ENCODE measurements at regions not wholly inside any gene's neighbourhood (a gene's known extent, or its start where the extent isn't known, plus 50 kb on each side); places are given as distances from the start of the nearest gene placed in this dataset.
A peak's percentile ranks its signal among the peaks of the same experiment; 100 is the strongest.

DNA sequence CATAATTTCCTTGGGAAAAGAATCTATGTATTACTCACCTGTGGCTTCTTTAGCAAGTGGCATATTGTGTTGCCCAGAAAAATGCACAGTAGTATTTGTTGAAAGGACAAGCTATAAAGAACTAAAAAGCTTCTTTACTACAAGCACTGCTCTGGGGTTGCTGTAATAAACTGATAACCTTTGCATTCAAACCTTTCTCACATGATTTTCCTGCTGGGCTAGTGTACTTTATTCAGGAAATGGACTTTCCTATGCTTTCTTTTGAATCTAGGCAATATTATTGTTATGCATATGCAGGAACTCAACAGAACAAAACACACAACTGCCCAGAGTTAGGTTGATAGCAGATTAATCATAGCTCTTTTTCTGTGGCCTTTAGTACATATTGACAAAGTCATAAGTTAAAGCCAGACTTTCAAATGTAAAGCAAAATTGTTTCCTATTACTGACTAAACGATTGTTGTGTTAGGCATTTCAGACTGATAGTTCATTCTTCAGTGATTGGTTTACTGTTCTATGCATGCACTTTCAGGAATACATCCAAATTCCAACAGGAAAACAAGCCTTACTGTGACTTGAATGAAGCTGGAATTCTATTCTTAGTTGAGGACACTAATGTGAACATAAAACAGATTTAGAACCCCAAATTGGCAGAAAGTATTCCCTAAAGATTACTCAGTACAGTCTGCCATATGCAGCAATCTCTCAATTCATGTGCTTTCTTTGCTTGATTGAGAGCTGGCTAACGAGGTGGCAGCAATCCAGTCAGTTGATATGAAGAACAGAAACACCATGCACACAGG, 564.3 kb upstream of the NEGR1 start:
- no peaks in the 10 kb centered on the region for H3K36me3 ChIP-seq (ENCODE audit: insufficient read depth)
- no peaks in the 10 kb centered on the region for H3K27me3 Mint-ChIP-seq (ENCODE audit: insufficient read depth, low read depth, poor library complexity)
- no peaks in the 10 kb centered on the region for H3K36me3 Mint-ChIP-seq (ENCODE audit: low read depth)
- 0 out of 2 replicates have a peak, but pooled peaks cover 3% of the 10 kb centered on the region for H3K9me2 ChIP-seq (ENCODE audit: insufficient read depth)
- no peaks in the 10 kb centered on the region for H4K20me1 ChIP-seq (replicated peaks; ENCODE audit: insufficient read depth)
- H3K4me1 ChIP-seq (ENCODE audit: insufficient read depth), result peaks cover 27% of the 10 kb centered on the region
- no peaks in the 10 kb centered on the region for H3K9me3 Mint-ChIP-seq
- H3F3A ChIP-seq (replicated peaks; ENCODE audit: low read depth), result no peaks in the 10 kb centered on the region
- DNase-seq (ENCODE audit: low spot score), result no peak
- no peak for ATAC-seq
- no peaks in the 10 kb centered on the region for H3K27me3 ChIP-seq (ENCODE audit: insufficient read depth)
- no peak overlapping the region for H3K27ac ChIP-seq (ENCODE audit: low read depth)
- H3K4me3 ChIP-seq, result no peak overlapping the region
- TF ChIP-seq, protein P1, sequence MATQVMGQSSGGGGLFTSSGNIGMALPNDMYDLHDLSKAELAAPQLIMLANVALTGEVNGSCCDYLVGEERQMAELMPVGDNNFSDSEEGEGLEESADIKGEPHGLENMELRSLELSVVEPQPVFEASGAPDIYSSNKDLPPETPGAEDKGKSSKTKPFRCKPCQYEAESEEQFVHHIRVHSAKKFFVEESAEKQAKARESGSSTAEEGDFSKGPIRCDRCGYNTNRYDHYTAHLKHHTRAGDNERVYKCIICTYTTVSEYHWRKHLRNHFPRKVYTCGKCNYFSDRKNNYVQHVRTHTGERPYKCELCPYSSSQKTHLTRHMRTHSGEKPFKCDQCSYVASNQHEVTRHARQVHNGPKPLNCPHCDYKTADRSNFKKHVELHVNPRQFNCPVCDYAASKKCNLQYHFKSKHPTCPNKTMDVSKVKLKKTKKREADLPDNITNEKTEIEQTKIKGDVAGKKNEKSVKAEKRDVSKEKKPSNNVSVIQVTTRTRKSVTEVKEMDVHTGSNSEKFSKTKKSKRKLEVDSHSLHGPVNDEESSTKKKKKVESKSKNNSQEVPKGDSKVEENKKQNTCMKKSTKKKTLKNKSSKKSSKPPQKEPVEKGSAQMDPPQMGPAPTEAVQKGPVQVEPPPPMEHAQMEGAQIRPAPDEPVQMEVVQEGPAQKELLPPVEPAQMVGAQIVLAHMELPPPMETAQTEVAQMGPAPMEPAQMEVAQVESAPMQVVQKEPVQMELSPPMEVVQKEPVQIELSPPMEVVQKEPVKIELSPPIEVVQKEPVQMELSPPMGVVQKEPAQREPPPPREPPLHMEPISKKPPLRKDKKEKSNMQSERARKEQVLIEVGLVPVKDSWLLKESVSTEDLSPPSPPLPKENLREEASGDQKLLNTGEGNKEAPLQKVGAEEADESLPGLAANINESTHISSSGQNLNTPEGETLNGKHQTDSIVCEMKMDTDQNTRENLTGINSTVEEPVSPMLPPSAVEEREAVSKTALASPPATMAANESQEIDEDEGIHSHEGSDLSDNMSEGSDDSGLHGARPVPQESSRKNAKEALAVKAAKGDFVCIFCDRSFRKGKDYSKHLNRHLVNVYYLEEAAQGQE (IDR thresholded peaks at IDR 0.05; ENCODE audit: unreplicated experiment), result no peak
- TF ChIP-seq, protein P2, sequence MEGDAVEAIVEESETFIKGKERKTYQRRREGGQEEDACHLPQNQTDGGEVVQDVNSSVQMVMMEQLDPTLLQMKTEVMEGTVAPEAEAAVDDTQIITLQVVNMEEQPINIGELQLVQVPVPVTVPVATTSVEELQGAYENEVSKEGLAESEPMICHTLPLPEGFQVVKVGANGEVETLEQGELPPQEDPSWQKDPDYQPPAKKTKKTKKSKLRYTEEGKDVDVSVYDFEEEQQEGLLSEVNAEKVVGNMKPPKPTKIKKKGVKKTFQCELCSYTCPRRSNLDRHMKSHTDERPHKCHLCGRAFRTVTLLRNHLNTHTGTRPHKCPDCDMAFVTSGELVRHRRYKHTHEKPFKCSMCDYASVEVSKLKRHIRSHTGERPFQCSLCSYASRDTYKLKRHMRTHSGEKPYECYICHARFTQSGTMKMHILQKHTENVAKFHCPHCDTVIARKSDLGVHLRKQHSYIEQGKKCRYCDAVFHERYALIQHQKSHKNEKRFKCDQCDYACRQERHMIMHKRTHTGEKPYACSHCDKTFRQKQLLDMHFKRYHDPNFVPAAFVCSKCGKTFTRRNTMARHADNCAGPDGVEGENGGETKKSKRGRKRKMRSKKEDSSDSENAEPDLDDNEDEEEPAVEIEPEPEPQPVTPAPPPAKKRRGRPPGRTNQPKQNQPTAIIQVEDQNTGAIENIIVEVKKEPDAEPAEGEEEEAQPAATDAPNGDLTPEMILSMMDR (conservative IDR thresholded peaks at IDR 0.05; ENCODE audit: low read depth in 2 of 2), result no peak
- peak; percentile 44; the same call in 1 of the 2 replicates for TF ChIP-seq NANOG (IDR thresholded peaks at IDR 0.05; ENCODE audit: borderline replicate concordance)
- TF ChIP-seq ZNF331 (CRISPR knock-in tag; IDR thresholded peaks at IDR 0.05; ENCODE audit: low read depth), result no peak
- TF ChIP-seq JUNB (IDR thresholded peaks at IDR 0.05; ENCODE audit: unreplicated experiment), result no peak
- H2AFZ ChIP-seq, result no peak overlapping the region
- no peak overlapping the region for H3K4me3 Mint-ChIP-seq
- no peaks in the 10 kb centered on the region for H3K79me2 ChIP-seq (replicated peaks; ENCODE audit: insufficient read depth)
- H3K27ac Mint-ChIP-seq, result peak overlapping the region; percentile 71
- peak overlapping the region; percentile 29 for H3K4me2 ChIP-seq
- peaks cover 30% of the 10 kb centered on the region for H3K4me1 Mint-ChIP-seq

DNA sequence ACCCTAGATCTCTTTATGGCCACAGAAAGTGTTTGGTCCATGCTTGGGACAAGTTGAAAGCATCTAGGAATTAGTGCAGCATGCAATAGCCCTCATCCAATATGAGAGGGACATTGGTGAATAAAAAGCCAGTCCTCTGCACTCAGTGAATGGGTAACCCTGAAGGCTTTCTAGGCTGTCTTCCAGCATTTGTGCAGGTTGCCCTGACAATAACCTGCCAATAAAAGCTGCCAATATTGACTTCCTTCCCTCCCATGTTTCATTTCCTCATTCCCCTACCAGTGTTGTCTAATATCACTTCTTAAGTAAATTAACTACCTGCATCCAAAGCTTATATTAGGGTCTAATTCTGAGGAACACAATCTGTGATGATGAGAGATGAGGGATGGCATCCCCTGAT, 563.6 kb upstream of the NEGR1 start:
- ATAC-seq, result no peak
- DNase-seq (ENCODE audit: low spot score), result no peak
- Histone ChIP-seq H3K36me3 (ENCODE audit: insufficient read depth) (no peaks in the 10 kb centered on the region), H2AFZ (no peak overlapping the region), H3K27me3 (ENCODE audit: insufficient read depth) (no peaks in the 10 kb centered on the region), H3K27ac (ENCODE audit: low read depth) (no peak overlapping the region), H3K4me1 (ENCODE audit: insufficient read depth) (peaks cover 27% of the 10 kb centered on the region), H3F3A (replicated peaks; ENCODE audit: low read depth) (no peaks in the 10 kb centered on the region), H3K9me2 (ENCODE audit: insufficient read depth) (0 out of 2 replicates have a peak, but pooled peaks cover 3% of the 10 kb centered on the region), H3K79me2 (replicated peaks; ENCODE audit: insufficient read depth) (no peaks in the 10 kb centered on the region), H3K4me3 (no peak overlapping the region), H4K20me1 (replicated peaks; ENCODE audit: insufficient read depth) (no peaks in the 10 kb centered on the region), H3K4me2 (no peak overlapping the region)
- no peak overlapping the region for H3K4me3 Mint-ChIP-seq
- peaks cover 24% of the 10 kb centered on the region for H3K4me1 Mint-ChIP-seq
- H3K27me3 Mint-ChIP-seq (ENCODE audit: insufficient read depth, low read depth, poor library complexity), result no peaks in the 10 kb centered on the region
- H3K36me3 Mint-ChIP-seq (ENCODE audit: low read depth), result no peaks in the 10 kb centered on the region
- H3K9me3 Mint-ChIP-seq, result no peaks in the 10 kb centered on the region
- H3K27ac Mint-ChIP-seq, result no peak overlapping the region
- TF ChIP-seq CREB1 (CRISPR knock-in tag; IDR thresholded peaks at IDR 0.05; ENCODE audit: low read depth) (no peak), STAT1 (IDR thresholded peaks at IDR 0.05; ENCODE audit: unreplicated experiment) (no peak), JUNB (IDR thresholded peaks at IDR 0.05; ENCODE audit: unreplicated experiment) (no peak), NANOG (IDR thresholded peaks at IDR 0.05; ENCODE audit: borderline replicate concordance) (no peak), EZH2 (IDR thresholded peaks at IDR 0.05; ENCODE audit: low read depth, unreplicated experiment) (no peak)
- TF ChIP-seq, protein P3, sequence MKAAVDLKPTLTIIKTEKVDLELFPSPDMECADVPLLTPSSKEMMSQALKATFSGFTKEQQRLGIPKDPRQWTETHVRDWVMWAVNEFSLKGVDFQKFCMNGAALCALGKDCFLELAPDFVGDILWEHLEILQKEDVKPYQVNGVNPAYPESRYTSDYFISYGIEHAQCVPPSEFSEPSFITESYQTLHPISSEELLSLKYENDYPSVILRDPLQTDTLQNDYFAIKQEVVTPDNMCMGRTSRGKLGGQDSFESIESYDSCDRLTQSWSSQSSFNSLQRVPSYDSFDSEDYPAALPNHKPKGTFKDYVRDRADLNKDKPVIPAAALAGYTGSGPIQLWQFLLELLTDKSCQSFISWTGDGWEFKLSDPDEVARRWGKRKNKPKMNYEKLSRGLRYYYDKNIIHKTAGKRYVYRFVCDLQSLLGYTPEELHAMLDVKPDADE (IDR thresholded peaks at IDR 0.05), result no peak
- TF ChIP-seq, protein P1 (IDR thresholded peaks at IDR 0.05; ENCODE audit: unreplicated experiment), result no peak

Data from GM23338 (cell line).